Fibroblast of gingiva (primary cell): ENCODE measurements at regions not wholly inside any gene's neighbourhood (a gene's known extent, or its start where the extent isn't known, plus 50 kb on each side); places are given as distances from the start of the nearest gene placed in this dataset.
A peak's percentile ranks its signal among the peaks of the same experiment; 100 is the strongest.
"Not testable (repeated sequence)": the region's sequence is repeated elsewhere in the genome, so short reads cannot be mapped to it uniquely, and the experiment has no call there.

Source experiments
- DNase-seq: peaks from one replicate; pipeline ENCODE4 v3.0.0-alpha.2; 2011; ENCODE audit warnings: low read depth

- no peak for DNase-seq
Observed at GRCh38 chr5:102664616-102665335, 90.3 kb upstream of the PAM start.

GRCh38 chr5:102666164-102666946 lies 88.8 kb upstream of the PAM start:
- DNase-seq = peak; percentile 24

- DNase-seq = no peak
Observed at GRCh38 chr5:102668220-102668932, 86.7 kb upstream of the PAM start.

- DNase-seq = no peak
Observed at GRCh38 chr5:102670224-102670836, 84.8 kb upstream of the PAM start.

GRCh38 chr5:102671033-102671734 lies 83.9 kb upstream of the PAM start:
- DNase-seq = not testable (repeated sequence)

- peak; percentile 58 for DNase-seq
Observed at GRCh38 chr5:102678267-102679058, 76.6 kb upstream of the PAM start.

- peak; percentile 77 for DNase-seq
Observed at GRCh38 chr5:102681403-102681983, 73.6 kb upstream of the PAM start.

- DNase-seq = no peak
Observed at GRCh38 chr5:102682101-102682647, 72.9 kb upstream of the PAM start.

- not testable (repeated sequence) for DNase-seq
Observed at GRCh38 chr5:102688076-102688475, 67.0 kb upstream of the PAM start.

GRCh38 chr5:102688581-102689342 lies 66.3 kb upstream of the PAM start:
- DNase-seq = not testable (repeated sequence)

GRCh38 chr5:102690910-102691309 lies 64.2 kb upstream of the PAM start:
- DNase-seq = no peak

GRCh38 chr5:102691434-102691833 lies 63.7 kb upstream of the PAM start:
- peak; percentile 47 for DNase-seq

- DNase-seq = peak; percentile 57
Observed at GRCh38 chr5:102700120-102700831, 54.8 kb upstream of the PAM start.

GRCh38 chr5:102700916-102701315 lies 54.2 kb upstream of the PAM start:
- DNase-seq = no peak

- DNase-seq = no peak
Observed at GRCh38 chr5:102701748-102702147, 53.4 kb upstream of the PAM start.
